NCI-H2171 treated with DMSO at 0.1 percent for 48 hours (cell line): ENCODE measurements at regions not wholly inside any gene's neighbourhood (a gene's known extent, or its start where the extent isn't known, plus 50 kb on each side); places are given as distances from the start of the nearest gene placed in this dataset.

Source experiments
- DNase-seq: peaks from one replicate; lab custom pipeline; 2025; lab: John Stamatoyannopoulos, UW

GRCh38 chr10:61547297-61547696, 94.1 kb upstream of the TMEM26 start:
- no peak for DNase-seq

DNA sequence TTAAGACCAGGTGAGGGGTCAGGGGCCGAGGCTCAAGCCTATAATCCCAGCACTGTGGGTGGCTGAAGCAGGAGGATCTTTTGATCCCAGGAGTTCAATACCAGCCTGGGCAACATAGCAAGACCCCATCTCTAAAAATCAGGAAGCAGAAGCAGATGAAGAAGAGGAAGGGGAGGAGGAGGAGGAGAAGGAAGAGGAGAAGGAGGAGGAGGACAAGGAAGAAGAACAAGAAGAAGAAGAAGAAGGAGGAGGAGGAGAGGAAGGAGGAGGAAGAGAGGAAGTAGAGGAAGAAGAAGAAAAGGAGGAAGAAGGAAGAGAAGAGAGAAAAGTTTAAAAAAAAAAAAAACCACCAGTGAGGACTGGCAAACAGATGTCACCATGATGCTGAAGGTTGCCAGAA, 92.0 kb upstream of the TMEM26 start:
- no peak for DNase-seq

DNA sequence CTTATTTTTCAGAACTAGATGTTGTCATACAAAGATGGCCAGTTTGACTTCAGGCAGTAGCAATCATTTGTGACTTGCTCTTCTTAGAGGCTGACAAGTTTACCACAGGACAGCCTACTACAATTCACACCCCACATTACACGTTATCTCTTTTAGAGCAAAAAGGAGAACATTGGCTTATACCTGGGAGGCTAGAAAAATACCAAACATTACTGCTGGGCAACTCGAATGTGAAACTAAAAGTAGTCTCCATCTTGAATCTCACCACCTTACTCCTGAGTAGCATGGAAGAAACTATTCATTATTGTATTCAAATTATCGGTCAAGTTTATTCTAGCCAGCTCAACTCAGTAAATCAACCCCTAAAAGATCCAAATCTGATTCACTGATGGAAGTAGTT, 90.7 kb upstream of the TMEM26 start:
- no peak for DNase-seq

DNA sequence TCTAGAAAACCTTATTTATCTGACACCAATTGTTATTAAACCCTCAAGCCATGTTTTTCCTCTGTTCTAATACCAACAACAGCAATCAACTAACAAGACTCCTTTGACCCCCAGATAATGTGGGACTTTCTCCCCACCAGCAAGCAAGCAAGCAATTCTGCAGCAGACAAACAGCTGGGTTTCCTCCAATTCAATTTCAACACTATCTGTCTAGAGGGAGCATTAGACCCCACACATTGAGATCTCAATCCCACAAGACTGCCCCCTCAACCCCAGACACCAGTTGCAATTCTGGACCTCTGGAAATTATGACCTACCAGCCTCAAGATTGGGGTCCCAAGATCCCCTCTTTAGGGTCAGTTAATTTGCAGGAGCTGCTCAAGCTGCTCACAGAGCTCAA, 89.4 kb upstream of the TMEM26 start:
- no peak for DNase-seq

- peak; percentile 30 for DNase-seq
Observed at GRCh38 chr10:61541960-61542359, 88.8 kb upstream of the TMEM26 start.

DNA sequence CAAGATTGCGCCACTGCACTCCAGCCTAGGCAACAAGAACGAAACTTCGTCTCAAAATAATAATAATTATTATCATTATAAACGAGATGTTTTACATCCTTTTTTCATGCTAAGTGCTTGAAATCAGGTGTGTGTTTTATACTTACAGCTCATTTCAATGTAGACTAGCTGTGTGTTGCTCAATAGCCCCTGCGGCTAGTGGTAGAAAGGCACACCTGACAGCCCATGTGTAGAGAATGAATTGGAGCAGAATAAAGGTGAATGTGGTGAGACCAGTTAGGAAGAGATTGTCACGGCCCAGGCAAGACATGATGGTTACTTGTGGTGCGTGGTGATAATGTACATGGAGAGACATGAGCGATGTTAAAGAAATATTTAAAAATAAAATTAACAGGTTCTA, 86.7 kb upstream of the TMEM26 start:
- no peak for DNase-seq

- no peak for DNase-seq
Observed at GRCh38 chr10:61529208-61529607, 76.0 kb upstream of the TMEM26 start.

DNA sequence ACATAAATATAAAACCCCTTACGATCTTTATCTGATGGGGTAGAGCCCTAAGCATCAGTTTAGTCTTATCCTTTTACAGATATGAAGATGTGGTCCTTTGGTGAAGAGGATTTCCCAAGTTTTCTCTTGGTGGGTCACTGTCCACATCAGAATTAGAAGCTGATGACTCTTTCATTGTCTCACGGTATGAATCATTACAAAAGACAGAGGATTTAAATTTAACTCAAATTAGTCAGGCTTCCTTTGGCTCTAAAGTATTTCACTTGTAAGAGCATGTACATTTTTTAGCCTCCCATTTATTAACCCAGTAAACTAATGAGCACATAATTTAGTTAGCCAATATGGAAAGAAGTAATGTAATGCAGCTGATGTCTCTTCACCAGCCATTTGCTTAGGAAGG, 49.9 kb upstream of the TMEM26 start:
- no peak for DNase-seq
